HCT116 (cell line): ENCODE measurements at regions not wholly inside any gene's neighbourhood (a gene's known extent, or its start where the extent isn't known, plus 50 kb on each side); places are given as distances from the start of the nearest gene placed in this dataset.

Source experiments
- ATAC-seq: fragments of 200-7000 bp; cut with Tn5 transposase; 2 replicates; pipeline ENCODE4 v1.9.1; 2020; ENCODE audit warnings: mild to moderate bottlenecking, moderate library complexity
- BruUV-seq: library from RNA; stranded (reverse); fragments of 400-500 nt; replicated peaks from 2 replicates; lab custom pipeline; 2021; lab: Mats Ljungman, UMichigan
- CTCF ChIA-PET: fragments of 300-600 bp; sonication (Branson Sonifier 250); formaldehyde crosslinking; loops from one replicate; lab custom pipeline; 2021; ENCODE audit warnings: antibody characterized with exemption; lab: Charles Lee
- POLR2A ChIA-PET: fragments of 300-600, 350-600 bp; sonication (Branson Sonifier 250); formaldehyde crosslinking; loops from one replicate; lab custom pipeline; 2021; ENCODE audit warnings: antibody characterized with exemption; lab: Charles Lee
- RAD21 ChIA-PET, 2 experiments: fragments of 300-600 bp; sonication (Branson Sonifier 250); formaldehyde crosslinking; loops; one replicate each; lab custom pipeline; 2023; ENCODE audit warnings: low total read pairs in 2 of 2; ENCODE audit not compliant: uncharacterized antibody in 2 of 2, unreplicated experiment in 2 of 2, low non-redundant PET in 1 of 2; lab: Charles Lee
- DNase-seq: peaks from one replicate; pipeline ENCODE4 v3.0.0-alpha.2; 2010; ENCODE audit warnings: low read depth, low spot score
- H2AFZ ChIP-seq: fragments of 200-600 bp; shearing (Covaris generic), sonication (generic); 2 replicates; pipeline ENCODE4 v1.6.1; 2017; ENCODE audit warnings: low read depth, mixed run types, mixed read lengths, antibody characterized with exemption, low read length; ENCODE audit not compliant: poor library complexity, severe bottlenecking
- H3K27ac ChIP-seq: 2 replicates; pipeline ENCODE4 v1.5.1; 2012; ENCODE audit warnings: low read depth, low read length
- H3K27me3 ChIP-seq: fragments of 200-600 bp; sonication (generic); 2 replicates; pipeline ENCODE4 v1.6.1; 2016; ENCODE audit warnings: mixed run types, low read length, mixed read lengths; ENCODE audit not compliant: insufficient read depth
- H3K36me3 ChIP-seq, 2 experiments: fragments of 200-500 bp in 1 of 2; fragments of 200-600 bp in 1 of 2; sonication (Bioruptor generic) in 1 of 2; sonication (generic) in 1 of 2; 2 replicates each; pipeline versions ENCODE4 v1.5.1 to v1.6.1; 2014 to 2016; ENCODE audit warnings: low read length in 2 of 2, inconsistent platforms in 1 of 2, mixed read lengths in 1 of 2, mixed run types in 1 of 2; ENCODE audit not compliant: insufficient read depth in 2 of 2, control insufficient read depth in 1 of 2
- H3K4me1 ChIP-seq, 2 experiments: fragments of 200-600 bp in 1 of 2; sonication (generic) in 1 of 2; 2 replicates each; pipeline versions ENCODE4 v1.5.1 to v1.6.1; 2012 to 2017; ENCODE audit warnings: low read length in 2 of 2, inconsistent platforms in 1 of 2, mild to moderate bottlenecking in 1 of 2, mixed read lengths in 1 of 2, mixed run types in 1 of 2, moderate library complexity in 1 of 2; ENCODE audit not compliant: insufficient read depth in 2 of 2, control insufficient read depth in 1 of 2
- H3K4me2 ChIP-seq: fragments of 200-600 bp; sonication (generic); 2 replicates; pipeline ENCODE4 v1.6.1; 2017; ENCODE audit warnings: mixed run types, low read length, mixed read lengths
- H3K4me3 ChIP-seq, 2 experiments: fragments of 200-600 bp in 1 of 2; sonication (generic) in 1 of 2; replicated peaks in 1 of 2; 2 replicates each; pipeline ENCODE4 v1.5.1; 2011 to 2016; ENCODE audit warnings: low read length in 2 of 2, control low read depth in 1 of 2, low read depth in 1 of 2, mild to moderate bottlenecking in 1 of 2, mixed read lengths in 1 of 2, mixed run types in 1 of 2
- H3K79me2 ChIP-seq: fragments of 200-600 bp; sonication (generic); 2 replicates; pipeline ENCODE4 v1.6.1; 2017; ENCODE audit warnings: mild to moderate bottlenecking, mixed run types, low read length, moderate library complexity, mixed read lengths; ENCODE audit not compliant: insufficient read depth
- H3K9ac ChIP-seq: fragments of 200-600 bp; sonication (generic); 2 replicates; pipeline ENCODE4 v1.6.1; 2016; ENCODE audit warnings: low read length, mixed read lengths
- H3K9me2 ChIP-seq: fragments of 200-600 bp; sonication (generic), shearing (Covaris generic); 2 replicates; pipeline ENCODE4 v1.6.1; 2017; ENCODE audit warnings: mixed run types, mild to moderate bottlenecking, moderate library complexity; ENCODE audit not compliant: insufficient read depth
- H3K9me3 ChIP-seq, 2 experiments: fragments of 200-500 bp in 1 of 2; fragments of 200-600 bp in 1 of 2; sonication (Bioruptor generic) in 1 of 2; sonication (generic) in 1 of 2; 2 replicates each; pipeline ENCODE4 v1.6.1; 2014 to 2017; ENCODE audit warnings: low read length in 2 of 2, mixed read lengths in 2 of 2, inconsistent platforms in 1 of 2, low read depth in 1 of 2, mild to moderate bottlenecking in 1 of 2, mixed run types in 1 of 2, moderate library complexity in 1 of 2; ENCODE audit not compliant: control insufficient read depth in 1 of 2, insufficient read depth in 1 of 2
- H4K20me1 ChIP-seq: fragments of 200-600 bp; sonication (generic), shearing (Covaris generic); 2 replicates; pipeline ENCODE4 v1.6.1; 2017; ENCODE audit warnings: mixed run types, mild to moderate bottlenecking, moderate library complexity; ENCODE audit not compliant: insufficient read depth
- CBX3 ChIP-seq: IDR thresholded peaks from 2 replicates; pipeline ENCODE4 v1.6.1; 2012; ENCODE audit warnings: low read depth
- EGR1 ChIP-seq: IDR thresholded peaks from 2 replicates; pipeline ENCODE4 v1.6.1; 2012; ENCODE audit warnings: low read depth
- ELF1 ChIP-seq: IDR thresholded peaks from 2 replicates; pipeline ENCODE4 v1.6.1; 2012; ENCODE audit warnings: low read depth, borderline replicate concordance
- EZH2phosphoT487 ChIP-seq: fragments of 200-600 bp; IDR thresholded peaks from 2 replicates; pipeline ENCODE4 v1.6.1; 2018; ENCODE audit warnings: antibody characterized with exemption, borderline replicate concordance
- FOSL1 ChIP-seq: IDR thresholded peaks from 2 replicates; pipeline ENCODE4 v1.6.1; 2012; ENCODE audit warnings: low read depth
- JUND ChIP-seq: IDR thresholded peaks from 2 replicates; pipeline ENCODE4 v1.6.1; 2012
- RAD21 ChIP-seq: IDR thresholded peaks from 2 replicates; pipeline ENCODE4 v1.6.1; 2012; ENCODE audit warnings: low read depth, mild to moderate bottlenecking
- SIN3A ChIP-seq: IDR thresholded peaks from 2 replicates; pipeline ENCODE4 v1.6.1; 2012; ENCODE audit warnings: low read depth
- SP1 ChIP-seq: IDR thresholded peaks from 2 replicates; pipeline ENCODE4 v1.6.1; 2012; ENCODE audit warnings: low read depth
- ZFX ChIP-seq: fragments of 450-650 bp; IDR thresholded peaks from 2 replicates; pipeline ENCODE4 v1.6.1; 2017
- ZNF274 ChIP-seq: fragments of 200-500 bp; sonication (Bioruptor generic); IDR thresholded peaks from 2 replicates; pipeline ENCODE4 v1.6.1; 2014; ENCODE audit warnings: mild to moderate bottlenecking, low read depth, low read length, inconsistent platforms
- intact Hi-C: fragments of 100-400 bp; cut with micrococcal nuclease; formaldehyde crosslinking; loops from 2 replicates; pipeline ENCODE4 v1.10.0; 2022
- TF ChIP-seq, protein P1 (sequence below): IDR thresholded peaks from 2 replicates; pipeline ENCODE4 v1.6.1; 2011; ENCODE audit warnings: mild to moderate bottlenecking, low read length, moderate library complexity; ENCODE audit not compliant: insufficient replicate concordance; ENCODE audit errors: extremely low read depth
- TF ChIP-seq, protein P2 (sequence below): IDR thresholded peaks from 2 replicates; pipeline ENCODE4 v1.6.1; 2012

- Histone ChIP-seq H3K9ac (no peak overlapping the region), H3K79me2 (no peaks in the 10 kb centered on the region), H3K4me3 (no peak overlapping the region), H3K4me1 (no peaks in the 10 kb centered on the region), H4K20me1 (no peaks in the 10 kb centered on the region), H3K9me2 (no peaks in the 10 kb centered on the region), H3K36me3 (no peaks in the 10 kb centered on the region), H3K27me3 (no peaks in the 10 kb centered on the region), H3K27ac (no peak overlapping the region), H3K4me2 (no peak overlapping the region), H2AFZ (no peak overlapping the region), H3K9me3 (no peaks in the 10 kb centered on the region)
- CTCF ChIA-PET: no interaction called here
- ATAC-seq (no peak), DNase-seq (no peak)
- TF ChIP-seq ZFX: no peak
- TF ChIP-seq, protein P1, sequence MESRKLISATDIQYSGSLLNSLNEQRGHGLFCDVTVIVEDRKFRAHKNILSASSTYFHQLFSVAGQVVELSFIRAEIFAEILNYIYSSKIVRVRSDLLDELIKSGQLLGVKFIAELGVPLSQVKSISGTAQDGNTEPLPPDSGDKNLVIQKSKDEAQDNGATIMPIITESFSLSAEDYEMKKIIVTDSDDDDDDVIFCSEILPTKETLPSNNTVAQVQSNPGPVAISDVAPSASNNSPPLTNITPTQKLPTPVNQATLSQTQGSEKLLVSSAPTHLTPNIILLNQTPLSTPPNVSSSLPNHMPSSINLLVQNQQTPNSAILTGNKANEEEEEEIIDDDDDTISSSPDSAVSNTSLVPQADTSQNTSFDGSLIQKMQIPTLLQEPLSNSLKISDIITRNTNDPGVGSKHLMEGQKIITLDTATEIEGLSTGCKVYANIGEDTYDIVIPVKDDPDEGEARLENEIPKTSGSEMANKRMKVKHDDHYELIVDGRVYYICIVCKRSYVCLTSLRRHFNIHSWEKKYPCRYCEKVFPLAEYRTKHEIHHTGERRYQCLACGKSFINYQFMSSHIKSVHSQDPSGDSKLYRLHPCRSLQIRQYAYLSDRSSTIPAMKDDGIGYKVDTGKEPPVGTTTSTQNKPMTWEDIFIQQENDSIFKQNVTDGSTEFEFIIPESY: no peak
- TF ChIP-seq SP1: no peak
- no TSS peak for BruUV-seq
- intact Hi-C loops: no loop called here
- RAD21 ChIA-PET: no interaction called here
- POLR2A ChIA-PET: no interaction called here
Observed at GRCh38 chr3:115381931-115382330, 234.8 kb upstream of the ZBTB20 start.

DNA sequence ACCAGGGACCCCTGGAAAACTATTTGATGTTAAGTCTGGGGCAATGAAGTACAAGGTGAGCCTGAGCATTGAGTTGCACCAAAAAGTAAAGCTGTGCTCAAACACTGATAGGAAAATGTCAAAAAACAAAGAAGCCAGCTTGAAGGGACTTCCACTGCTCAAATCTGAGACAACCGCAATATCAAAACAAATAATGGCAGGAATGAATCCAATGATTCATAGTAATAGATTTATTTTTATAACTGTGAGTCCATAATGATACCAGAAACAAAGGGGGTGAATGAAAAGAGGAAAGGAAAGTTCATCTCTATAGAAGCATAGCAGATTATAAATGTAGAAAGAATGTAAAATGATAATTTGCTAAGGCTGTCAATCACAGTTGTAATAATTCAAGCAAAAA, 237.3 kb upstream of the ZBTB20 start:
- BruUV-seq: no TSS peak

More for the DNA sequence above, 237.3 kb upstream of the ZBTB20 start:
- H3K36me3 ChIP-seq: no peaks in the 10 kb centered on the region
- H3K4me1 ChIP-seq: no peaks in the 10 kb centered on the region
- H3K4me2 ChIP-seq: no peak overlapping the region
- H3K9me3 ChIP-seq: no peaks in the 10 kb centered on the region
- no peak for ATAC-seq
- H2AFZ ChIP-seq: no peak overlapping the region
- no peaks in the 10 kb centered on the region for H3K9me2 ChIP-seq
- H3K4me3 ChIP-seq: no peak overlapping the region
- H3K27ac ChIP-seq: no peak overlapping the region
- ChIA-PET POLR2A (no interaction called here), RAD21 (no interaction called here), CTCF (no interaction called here)
- H3K79me2 ChIP-seq: no peaks in the 10 kb centered on the region
- no peak for TF ChIP-seq RAD21
- TF ChIP-seq ZNF274: no peak
- TF ChIP-seq JUND: no peak
- TF ChIP-seq SIN3A: no peak
- no peak for TF ChIP-seq ELF1
- no peak for TF ChIP-seq CBX3
- TF ChIP-seq SP1: no peak
- TF ChIP-seq EGR1: no peak
- no peak for TF ChIP-seq EZH2phosphoT487
- TF ChIP-seq, protein P2, sequence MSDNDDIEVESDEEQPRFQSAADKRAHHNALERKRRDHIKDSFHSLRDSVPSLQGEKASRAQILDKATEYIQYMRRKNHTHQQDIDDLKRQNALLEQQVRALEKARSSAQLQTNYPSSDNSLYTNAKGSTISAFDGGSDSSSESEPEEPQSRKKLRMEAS: no peak
- TF ChIP-seq FOSL1: no peak
- no peaks in the 10 kb centered on the region for H3K27me3 ChIP-seq
- no peaks in the 10 kb centered on the region for H4K20me1 ChIP-seq
- intact Hi-C loops: no loop called here
- H3K9ac ChIP-seq: no peak overlapping the region
- DNase-seq: no peak
